Stomach smooth muscle (tissue), 2 donors: ENCODE measurements at regions not wholly inside any gene's neighbourhood (a gene's known extent, or its start where the extent isn't known, plus 50 kb on each side); places are given as distances from the start of the nearest gene placed in this dataset.
A peak's percentile ranks its signal among the peaks of the same experiment; 100 is the strongest.
"Not testable (repeated sequence)": the region's sequence is repeated elsewhere in the genome, so short reads cannot be mapped to it uniquely, and the experiment has no call there.

Experiments used
- H3K27ac ChIP-seq: one replicate; pipeline ENCODE4 v1.7.0; 2013; ENCODE audit warnings: mild to moderate bottlenecking, low read length, inconsistent platforms
- H3K27me3 ChIP-seq, 2 donors: one replicate each; pipeline ENCODE4 v1.7.0; 2013; ENCODE audit warnings: low read length in 2 of 2; ENCODE audit not compliant: insufficient read depth in 2 of 2, control insufficient read depth in 1 of 2
- H3K36me3 ChIP-seq, 2 donors: one replicate each; pipeline ENCODE4 v1.7.0; 2013; ENCODE audit warnings: low read length in 2 of 2; ENCODE audit not compliant: control insufficient read depth in 2 of 2, insufficient read depth in 2 of 2
- H3K4me1 ChIP-seq: one replicate; pipeline ENCODE4 v1.7.0; 2013; ENCODE audit warnings: low read length; ENCODE audit not compliant: control insufficient read depth, insufficient read depth
- H3K4me3 ChIP-seq, 2 donors: one replicate each; pipeline ENCODE4 v1.7.0; 2013; ENCODE audit warnings: low read length in 2 of 2
- H3K9ac ChIP-seq, 2 donors: one replicate each; pipeline ENCODE4 v1.7.0; 2013; ENCODE audit warnings: low read length in 2 of 2, mild to moderate bottlenecking in 1 of 2
- H3K9me3 ChIP-seq, 2 donors: one replicate each; pipeline ENCODE4 v1.7.0; 2013; ENCODE audit warnings: low read length in 2 of 2; ENCODE audit not compliant: control insufficient read depth in 2 of 2
- donor health status: healthy.
- donor health status: Pancreatic carcinoma.

- peaks cover 5 to 6% of the 10 kb centered on the region in 2 donors for H3K27me3 ChIP-seq
- H3K36me3 ChIP-seq: no peaks in the 10 kb centered on the region
- H3K27ac ChIP-seq: no peak overlapping the region
- H3K4me1 ChIP-seq: no peaks in the 10 kb centered on the region
- no peak overlapping the region for H3K4me3 ChIP-seq
- H3K9me3 ChIP-seq: peaks cover 0 to 4% of the 10 kb centered on the region in 2 donors
- H3K9ac ChIP-seq: no peak overlapping the region
Observed at GRCh38 chr11:129740125-129740719, 75.4 kb upstream of the TMEM45B start.

GRCh38 chr11:129743112-129743815 lies 72.4 kb upstream of the TMEM45B start:
- H3K4me3 ChIP-seq: no peak overlapping the region
- no peak overlapping the region for H3K9ac ChIP-seq

GRCh38 chr11:129747071-129747470 lies 68.6 kb upstream of the TMEM45B start:
- Histone ChIP-seq H3K4me1 (peaks cover 6% of the 10 kb centered on the region), H3K27me3 (peaks cover 0 to 3% of the 10 kb centered on the region in 2 donors), H3K9me3 (no peaks in the 10 kb centered on the region), H3K36me3 (no peaks in the 10 kb centered on the region), H3K9ac (no peak overlapping the region), H3K27ac (no peak overlapping the region), H3K4me3 (no peak overlapping the region)

More at GRCh38 chr11:129743112-129743815, 72.4 kb upstream of the TMEM45B start:
- Histone ChIP-seq H3K36me3 (no peaks in the 10 kb centered on the region), H3K9me3 (peaks cover 0 to 4% of the 10 kb centered on the region in 2 donors), H3K4me1 (no peaks in the 10 kb centered on the region), H3K27ac (no peak overlapping the region), H3K27me3 (peaks cover 3 to 6% of the 10 kb centered on the region in 2 donors)

GRCh38 chr11:129749141-129749540 lies 66.5 kb upstream of the TMEM45B start:
- Histone ChIP-seq H3K27me3 (peaks cover 0 to 3% of the 10 kb centered on the region in 2 donors), H3K4me1 (peaks cover 6% of the 10 kb centered on the region), H3K4me3 (no peak overlapping the region), H3K9ac (no peak overlapping the region), H3K9me3 (no peaks in the 10 kb centered on the region), H3K36me3 (no peaks in the 10 kb centered on the region), H3K27ac (no peak overlapping the region)

GRCh38 chr11:129750343-129751292 lies 65.0 kb upstream of the TMEM45B start:
- H3K4me1 ChIP-seq: peaks cover 6% of the 10 kb centered on the region
- no peaks in the 10 kb centered on the region for H3K9me3 ChIP-seq
- H3K36me3 ChIP-seq: no peaks in the 10 kb centered on the region
- peaks cover 0 to 3% of the 10 kb centered on the region in 2 donors for H3K27me3 ChIP-seq
- H3K4me3 ChIP-seq: peak overlapping the region; percentile 31 to 67
- no peak overlapping the region for H3K27ac ChIP-seq
- H3K9ac ChIP-seq: peak overlapping the region; percentile 45 to 60

GRCh38 chr11:129751511-129751910 lies 64.1 kb upstream of the TMEM45B start:
- peaks cover 6% of the 10 kb centered on the region for H3K4me1 ChIP-seq
- peaks cover 0 to 2% of the 10 kb centered on the region in 2 donors for H3K9me3 ChIP-seq
- no peak overlapping the region for H3K27ac ChIP-seq
- peaks cover 0 to 3% of the 10 kb centered on the region in 2 donors for H3K27me3 ChIP-seq
- no peak overlapping the region for H3K9ac ChIP-seq
- no peak overlapping the region for H3K4me3 ChIP-seq
- no peaks in the 10 kb centered on the region for H3K36me3 ChIP-seq

GRCh38 chr11:129763569-129763968 lies 52.1 kb upstream of the TMEM45B start:
- H3K4me1 ChIP-seq, H3K4me3 ChIP-seq, H3K9ac ChIP-seq, H3K36me3 ChIP-seq, H3K27ac ChIP-seq, H3K27me3 ChIP-seq, H3K9me3 ChIP-seq: not testable (repeated sequence)

- H3K4me3 ChIP-seq: not testable (repeated sequence)
Observed at GRCh38 chr11:129764204-129764603, 51.4 kb upstream of the TMEM45B start.

More at GRCh38 chr11:129764204-129764603, 51.4 kb upstream of the TMEM45B start:
- not testable (repeated sequence) for H3K27ac ChIP-seq, H3K9ac ChIP-seq, H3K27me3 ChIP-seq, H3K9me3 ChIP-seq, H3K4me1 ChIP-seq, H3K36me3 ChIP-seq
